GM21390 (cell line): ENCODE measurements at regions not wholly inside any gene's neighbourhood (a gene's known extent, or its start where the extent isn't known, plus 50 kb on each side); places are given as distances from the start of the nearest gene placed in this dataset.

Experiments
- ATAC-seq: cut with Tn5 transposase; IDR thresholded peaks from one replicate; pipeline ENCODE4 v1.9.1; 2021; ENCODE audit not compliant: unreplicated experiment

DNA sequence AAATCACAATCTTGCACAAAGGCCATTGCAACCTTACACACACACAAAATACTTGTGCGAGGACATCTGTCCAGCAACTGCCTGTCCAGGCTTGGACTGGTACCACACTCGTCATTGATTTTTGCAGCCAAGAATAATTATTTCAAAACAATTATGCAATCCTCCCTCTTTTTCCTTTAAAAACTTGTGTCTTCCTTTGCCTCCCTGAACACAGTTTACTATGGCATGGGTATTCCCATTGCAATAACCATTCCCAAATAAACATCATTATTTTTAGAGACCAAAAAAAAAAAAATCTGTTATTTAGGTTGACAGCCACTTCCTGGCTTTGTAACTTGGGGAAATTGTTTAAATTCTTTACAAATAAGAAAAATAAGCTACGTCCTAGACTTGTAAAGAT lies 54.0 kb downstream of the C11orf91 start:
- ATAC-seq, result no peak

DNA sequence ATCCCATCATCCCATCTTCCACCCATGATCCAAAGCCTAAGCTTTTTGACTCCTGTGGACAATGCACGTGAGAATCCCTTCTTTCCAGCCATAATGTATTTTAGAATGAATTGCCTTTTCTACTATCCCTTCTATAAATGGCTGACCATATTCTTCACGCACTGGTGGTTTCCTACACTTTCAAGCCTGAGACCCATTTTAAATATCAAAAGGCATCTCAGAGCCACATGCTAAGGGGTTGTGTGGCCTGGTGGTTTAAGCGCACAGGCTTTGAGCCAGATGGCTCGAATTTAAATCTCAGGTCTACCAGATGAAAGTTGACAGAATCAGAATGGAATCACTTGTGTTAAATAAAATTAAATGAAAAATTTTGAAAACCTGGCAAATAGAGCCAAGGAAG lies 54.5 kb downstream of the C11orf91 start:
- no peak for ATAC-seq

DNA sequence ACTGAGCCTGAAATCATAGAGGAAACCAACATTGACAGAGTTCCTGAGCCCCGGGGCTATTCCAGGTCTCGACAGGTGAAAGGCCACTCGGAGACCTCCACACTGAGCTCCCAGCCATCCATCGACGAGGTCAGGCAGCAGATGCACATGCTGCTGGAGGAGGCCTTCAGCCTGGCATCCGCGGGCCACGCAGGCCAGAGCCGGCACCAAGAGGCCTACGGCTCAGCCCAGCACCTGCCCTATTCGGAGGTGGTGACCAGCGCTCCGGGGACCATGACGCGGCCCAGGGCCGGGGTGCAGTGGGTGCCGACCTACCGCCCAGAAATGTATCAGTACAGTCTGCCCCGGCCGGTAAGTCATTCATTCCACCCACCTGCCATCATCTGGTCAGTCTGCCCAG lies 54.9 kb downstream of the C11orf91 start:
- no peak for ATAC-seq

DNA sequence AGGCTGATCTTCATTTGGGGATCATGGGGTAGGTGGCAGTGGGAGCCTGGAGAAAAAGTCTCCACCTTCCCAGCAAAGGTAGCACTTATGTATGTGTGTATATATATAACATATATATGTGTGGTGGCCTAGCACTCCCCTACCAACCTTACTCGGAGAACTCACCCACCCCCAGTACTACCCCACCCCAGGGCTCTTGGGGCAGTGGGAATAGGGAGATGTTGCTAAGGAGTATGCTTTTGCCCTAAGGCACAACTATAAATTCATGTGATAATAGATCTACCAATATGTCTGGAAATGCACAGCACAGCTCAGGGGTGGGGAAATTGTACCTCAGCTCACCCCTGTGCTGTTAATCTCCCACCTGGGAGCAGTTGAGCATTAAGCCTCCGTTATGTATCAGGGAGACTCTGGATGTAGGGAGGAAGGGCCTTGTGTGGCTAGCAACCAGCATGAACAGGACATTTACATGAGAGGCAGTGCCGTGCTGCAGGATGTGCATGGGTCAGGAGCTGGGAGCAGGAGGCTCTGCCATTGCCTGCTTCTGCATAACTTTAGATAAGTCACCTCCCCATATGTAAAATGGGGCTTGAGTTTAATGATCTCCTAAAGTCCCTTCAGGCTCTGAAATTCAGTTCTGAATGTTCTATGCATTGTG lies 57.3 kb downstream of the C11orf91 start:
- ATAC-seq, result no peak

DNA sequence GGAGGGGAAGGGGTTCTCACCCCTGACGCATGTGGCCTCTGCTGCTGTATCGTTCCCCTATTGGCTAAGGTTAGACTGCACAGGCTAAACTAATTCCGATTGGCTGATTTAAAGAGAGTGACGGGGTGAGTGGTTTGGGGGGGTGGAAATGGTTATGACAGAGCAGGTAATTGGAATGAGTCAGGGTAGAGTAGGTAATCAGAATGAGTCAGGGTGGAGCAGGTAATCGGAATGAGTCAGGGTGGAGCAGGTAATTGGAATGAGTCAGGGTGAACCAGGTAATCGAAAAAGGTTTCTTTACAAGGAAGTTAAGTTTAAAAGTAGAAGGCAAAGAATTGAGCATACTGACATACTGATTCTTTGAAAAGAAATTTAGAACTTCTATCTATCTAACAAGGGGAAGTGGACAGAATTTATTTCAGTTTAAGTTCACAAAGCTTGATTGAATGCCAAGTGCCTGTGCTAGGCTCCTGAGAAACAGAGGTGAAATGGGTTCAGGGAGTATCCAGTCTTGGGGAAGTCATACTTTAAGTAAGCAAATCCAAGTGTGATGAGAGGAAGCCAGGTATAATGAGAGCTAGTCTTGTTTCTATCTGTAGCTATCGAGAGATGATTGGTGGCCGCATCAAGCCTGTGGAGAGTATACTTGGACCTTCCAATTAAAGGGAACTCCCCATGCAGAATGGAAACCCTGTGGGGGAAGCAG lies 58.0 kb downstream of the C11orf91 start:
- ATAC-seq, result no peak

DNA sequence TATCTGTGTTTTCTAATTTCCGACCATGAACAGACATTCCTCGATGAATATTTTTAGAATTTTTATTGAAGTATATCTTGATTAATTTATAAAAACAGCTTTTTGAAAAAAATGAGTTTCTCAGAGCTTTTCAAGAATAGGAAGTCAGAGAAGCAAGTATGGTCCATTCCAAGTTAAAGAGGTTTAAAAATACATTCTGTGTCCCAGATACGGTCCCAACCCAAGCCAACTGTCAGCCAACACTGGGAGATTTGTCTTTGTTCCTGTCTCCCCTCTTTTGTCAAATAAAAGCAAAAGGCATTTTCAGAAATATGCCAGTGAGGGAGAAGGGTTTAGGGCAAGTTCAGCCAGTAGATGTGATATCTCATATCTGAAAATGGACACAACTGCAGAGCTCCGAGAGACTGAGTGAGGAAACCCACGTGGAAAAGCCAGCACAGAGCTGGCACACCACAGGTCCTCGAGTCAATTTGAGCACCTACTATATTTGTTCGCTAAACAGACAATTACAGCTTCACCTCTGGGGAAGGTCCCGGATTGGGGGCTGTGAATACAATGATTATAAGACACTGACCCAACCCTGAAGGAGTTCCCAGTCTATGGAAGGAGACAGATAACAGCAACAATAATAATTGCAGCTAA lies 59.8 kb downstream of the C11orf91 start:
- ATAC-seq, result no peak

DNA sequence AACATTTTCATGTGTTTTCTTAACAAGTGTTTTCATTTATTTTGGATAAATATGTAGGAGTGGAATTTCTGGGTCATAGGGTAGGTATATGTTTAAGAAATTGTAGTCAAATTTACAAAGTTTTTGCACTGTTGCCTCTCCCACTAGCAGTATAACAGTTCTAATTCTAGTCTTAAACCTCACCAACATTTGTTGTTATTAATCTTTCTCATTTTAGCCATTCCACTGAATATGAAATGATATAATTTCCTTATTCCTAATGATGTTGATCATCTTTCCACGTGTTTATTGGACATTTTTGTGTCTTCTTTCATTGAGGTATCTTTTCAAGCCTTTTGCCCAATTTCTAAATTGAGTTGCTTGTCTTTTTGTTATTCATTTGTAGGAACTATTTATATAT lies 62.0 kb downstream of the C11orf91 start:
- no peak for ATAC-seq

DNA sequence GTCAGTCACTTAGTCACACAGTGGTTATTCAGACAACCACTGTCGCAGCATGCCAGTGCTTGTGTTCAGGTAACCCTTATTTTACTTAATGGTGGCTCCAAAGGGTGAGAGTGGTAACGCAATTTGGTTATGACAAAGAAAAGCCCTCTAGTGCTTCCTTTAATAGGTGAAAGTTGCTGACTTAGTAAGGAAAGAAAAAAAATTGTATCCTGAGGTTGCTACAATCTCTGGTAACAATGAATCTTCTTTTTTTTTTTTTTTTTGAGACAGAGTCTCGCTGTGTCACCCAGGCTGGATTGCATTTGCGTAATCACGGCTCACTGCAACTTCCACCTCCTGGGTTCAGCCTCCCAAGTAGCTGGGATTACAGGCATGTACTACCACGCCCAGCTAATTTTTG lies 64.5 kb downstream of the C11orf91 start:
- no peak for ATAC-seq

DNA sequence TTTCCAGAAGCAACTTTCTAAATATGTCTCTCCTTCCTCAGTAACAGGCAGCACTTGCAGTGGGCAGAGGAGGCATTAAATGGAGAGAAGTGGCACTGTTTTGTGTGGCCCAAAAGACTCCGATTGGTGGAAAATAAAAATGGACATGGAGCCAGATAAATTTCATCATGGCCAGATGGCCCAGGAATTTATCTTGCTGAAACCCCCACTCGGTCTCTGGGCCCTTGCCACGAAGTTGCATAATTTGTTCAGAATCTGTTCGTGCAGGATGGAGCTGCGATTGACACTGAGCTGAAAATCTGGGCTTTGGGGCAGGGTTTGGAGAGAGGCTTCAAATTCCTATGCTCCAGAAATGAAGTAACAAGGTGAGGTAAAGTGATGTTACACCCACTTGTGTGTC lies 65.5 kb downstream of the C11orf91 start:
- ATAC-seq, result no peak

DNA sequence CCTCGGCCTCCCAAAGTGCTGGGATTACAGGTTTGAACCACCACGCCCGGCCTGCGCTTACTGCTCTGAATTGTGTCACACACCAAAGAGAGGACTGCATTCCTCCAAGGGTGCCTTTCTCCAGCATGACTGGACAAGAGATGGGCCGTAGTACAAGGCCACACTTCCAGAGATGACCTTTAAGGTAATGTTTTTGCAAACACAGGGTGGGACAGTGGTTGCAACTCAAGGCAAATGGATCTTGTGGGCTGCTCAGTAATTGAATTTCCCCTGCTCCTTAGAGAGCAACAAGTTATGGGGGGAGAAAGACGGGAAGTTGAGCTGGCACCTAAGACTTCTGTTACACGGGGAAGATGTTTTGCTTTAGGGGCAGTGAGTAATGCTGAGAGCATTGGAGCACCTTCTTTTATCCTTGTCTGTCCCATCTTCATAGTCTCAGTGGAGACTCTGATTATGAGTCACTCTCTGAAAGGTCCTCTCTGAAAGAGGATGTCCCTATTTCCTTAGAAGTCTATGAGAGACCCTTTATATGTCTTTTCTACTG lies 66.3 kb downstream of the C11orf91 start:
- ATAC-seq, result no peak

DNA sequence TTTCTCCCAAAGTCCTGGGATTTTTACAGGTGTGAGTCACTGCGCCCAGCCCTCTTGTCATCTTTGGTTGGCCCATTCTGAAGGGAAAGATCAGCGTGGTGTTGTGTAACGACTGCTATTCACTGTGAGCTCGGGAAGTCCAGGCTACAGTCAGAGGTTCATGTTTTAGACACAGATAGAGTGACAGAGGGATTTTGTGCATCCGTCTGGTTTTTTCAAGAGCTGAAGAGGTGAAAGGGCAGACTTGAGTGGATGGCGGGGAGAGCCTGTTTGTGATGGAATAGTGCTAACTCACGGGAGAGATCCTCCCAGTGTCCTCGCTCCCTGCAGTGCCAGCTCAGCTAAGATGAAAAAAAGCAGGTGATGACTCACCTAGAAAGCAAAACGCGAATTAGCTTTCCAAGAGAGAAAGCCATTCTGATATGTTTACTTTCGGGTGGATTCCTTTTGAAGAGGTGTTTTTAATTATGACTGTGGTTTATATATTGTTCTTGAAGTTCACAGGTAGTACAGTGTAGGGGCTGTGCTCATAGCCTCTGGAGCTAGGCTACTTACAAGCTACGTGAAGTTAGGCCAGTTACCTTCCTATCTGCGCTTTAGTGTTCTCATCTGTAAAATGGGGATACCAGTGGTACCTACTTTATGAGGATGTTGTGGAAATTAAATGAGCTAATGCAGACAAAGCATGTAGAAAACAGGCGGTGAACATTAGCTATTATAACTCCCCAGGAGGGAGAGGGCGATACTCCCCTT lies 67.2 kb downstream of the C11orf91 start:
- ATAC-seq, result no peak

DNA sequence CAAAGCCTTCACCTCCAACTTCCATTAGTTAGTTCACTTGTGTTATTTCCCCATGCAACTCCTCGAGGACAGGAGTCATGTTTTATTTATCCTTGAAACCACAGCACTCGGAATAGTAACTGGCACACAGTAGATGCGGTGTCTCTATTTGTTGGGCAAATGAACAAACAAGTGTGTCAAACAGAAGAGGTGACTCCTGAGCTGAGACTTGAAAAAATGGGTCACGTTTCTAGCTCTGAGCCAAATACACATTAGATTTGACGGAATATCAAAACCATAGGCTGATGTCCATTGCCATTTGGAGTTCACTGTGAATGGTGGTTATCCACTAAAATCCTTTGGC lies 68.9 kb downstream of the C11orf91 start:
- ATAC-seq, result no peak

DNA sequence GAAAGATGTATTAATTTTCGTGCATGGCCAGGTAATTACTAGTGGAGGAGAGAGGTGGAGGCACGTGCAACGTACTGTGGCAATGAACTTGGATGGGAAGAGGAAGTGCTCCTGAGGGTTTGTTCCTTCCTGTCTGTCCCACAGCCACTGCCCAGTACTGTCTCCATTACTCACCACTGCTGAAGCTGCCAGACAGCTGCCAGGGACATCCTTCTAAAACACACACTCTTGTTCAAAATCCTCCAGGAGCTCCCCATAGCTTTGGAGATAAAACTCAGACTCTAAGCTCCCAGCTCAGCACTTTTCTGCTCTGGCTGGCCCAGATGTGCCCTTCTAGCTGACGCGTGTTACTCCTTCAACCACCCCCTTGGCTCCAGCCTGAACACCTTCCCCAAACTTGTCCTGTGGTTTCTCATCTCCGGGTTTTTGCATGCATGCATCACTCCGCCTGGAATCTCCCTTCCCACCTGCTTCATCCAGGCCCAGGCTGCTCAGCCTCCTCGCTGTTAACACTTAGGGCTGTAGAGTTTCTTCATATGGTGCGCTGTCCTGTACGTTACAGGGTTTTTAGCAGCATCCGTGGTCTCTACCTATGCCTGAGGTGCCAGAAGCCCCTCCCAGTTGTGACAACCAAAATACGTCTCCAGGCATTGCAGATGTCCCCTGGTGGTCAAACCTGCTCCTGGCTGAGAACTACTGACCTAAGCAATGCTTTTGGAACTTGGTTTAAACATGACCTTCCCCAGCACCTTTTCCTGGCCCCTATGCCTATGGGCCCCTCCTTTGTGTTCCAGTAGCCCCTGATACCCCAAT lies 69.5 kb downstream of the C11orf91 start:
- no peak for ATAC-seq

DNA sequence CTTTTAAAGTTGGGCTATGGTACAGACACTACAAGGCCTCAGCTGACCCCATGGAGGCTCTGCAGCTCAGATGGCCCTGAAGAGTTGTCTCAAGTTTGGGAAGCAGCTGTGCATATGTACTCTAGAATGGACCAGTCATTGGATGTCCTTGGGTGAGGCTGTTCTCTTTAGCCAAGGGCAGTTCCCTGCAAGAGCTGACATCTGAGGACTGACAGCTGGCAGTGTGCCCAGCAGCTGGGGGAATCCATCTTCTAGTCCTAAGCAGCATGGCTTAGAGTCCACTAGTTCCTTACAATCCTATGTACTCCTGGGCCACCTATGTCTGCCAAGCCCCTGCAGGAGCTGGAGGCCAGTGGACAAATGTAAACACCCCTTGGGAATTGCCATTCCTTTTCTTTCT lies 76.5 kb downstream of the C11orf91 start:
- ATAC-seq, result no peak

DNA sequence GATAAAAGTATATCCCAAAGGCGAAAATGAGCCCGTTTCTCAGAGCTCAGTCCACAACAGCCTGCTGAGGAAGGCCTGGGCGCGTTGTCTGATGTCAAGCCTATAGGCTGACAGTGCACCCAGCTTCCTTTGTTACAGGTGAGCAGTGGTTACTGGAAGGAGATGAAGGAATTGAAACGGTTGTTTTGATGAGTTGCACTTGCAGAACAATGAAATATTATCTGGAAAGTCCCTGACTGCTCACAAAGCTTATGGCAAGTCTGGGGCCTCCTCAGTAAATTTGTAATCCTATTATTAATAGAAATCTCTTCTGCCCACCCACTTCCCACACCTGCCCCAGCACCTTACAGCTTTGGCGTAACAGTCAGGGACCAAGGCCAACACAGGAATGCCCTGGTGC lies 77.8 kb downstream of the C11orf91 start:
- ATAC-seq, result no peak

DNA sequence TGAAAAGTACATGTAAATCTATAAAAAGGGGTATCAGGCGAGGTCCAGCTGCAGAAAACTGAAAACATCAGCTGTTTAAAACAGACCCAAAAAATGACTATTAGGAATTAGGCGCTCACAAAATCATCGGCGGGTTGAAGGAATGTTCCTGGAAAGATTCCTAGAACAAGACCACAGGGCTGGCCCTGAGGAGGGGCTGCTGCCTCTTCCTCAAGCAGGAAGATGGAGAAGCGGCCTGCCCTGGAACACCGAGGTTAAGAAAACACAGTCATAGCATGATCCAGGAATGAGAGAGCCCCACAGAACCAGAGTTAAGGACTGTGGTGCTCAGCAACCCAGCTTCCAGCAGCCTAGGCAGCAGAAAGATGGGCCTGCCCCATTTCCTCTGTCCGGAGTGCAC lies 78.4 kb downstream of the C11orf91 start:
- ATAC-seq, result no peak

DNA sequence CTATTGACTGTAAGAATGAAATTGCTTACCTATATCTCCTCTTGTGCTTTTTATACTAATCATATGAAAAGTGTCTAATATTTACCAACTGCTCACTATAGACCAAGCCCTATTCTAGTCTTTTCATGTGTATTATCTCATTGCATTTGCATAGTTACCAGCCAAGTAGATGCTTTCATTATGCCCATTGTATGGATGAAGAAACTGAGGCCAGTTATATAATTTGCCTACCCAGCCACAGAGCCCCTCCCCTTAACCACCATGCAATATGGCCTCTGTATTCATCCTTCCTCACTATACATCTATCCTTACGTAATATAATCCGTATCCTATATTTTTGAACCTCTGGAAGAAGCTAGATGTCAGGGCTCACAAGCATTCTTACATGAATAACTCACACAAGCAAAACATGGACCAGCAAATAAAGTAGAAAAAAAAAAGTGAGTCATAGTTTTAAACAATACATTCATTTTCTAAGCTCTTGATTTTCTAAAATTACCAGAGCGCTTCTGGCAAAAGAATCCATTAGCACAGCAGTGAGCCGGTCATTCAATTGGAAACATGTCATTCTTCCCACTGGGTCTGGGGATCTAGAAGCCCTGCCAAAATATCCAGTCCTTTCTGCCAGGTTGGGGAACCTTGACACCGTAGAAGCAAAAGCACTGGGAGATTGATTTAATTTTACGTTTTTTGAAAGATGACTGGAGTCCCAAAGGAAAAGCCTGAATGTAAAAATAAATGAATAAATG lies 80.0 kb downstream of the C11orf91 start:
- no peak for ATAC-seq

DNA sequence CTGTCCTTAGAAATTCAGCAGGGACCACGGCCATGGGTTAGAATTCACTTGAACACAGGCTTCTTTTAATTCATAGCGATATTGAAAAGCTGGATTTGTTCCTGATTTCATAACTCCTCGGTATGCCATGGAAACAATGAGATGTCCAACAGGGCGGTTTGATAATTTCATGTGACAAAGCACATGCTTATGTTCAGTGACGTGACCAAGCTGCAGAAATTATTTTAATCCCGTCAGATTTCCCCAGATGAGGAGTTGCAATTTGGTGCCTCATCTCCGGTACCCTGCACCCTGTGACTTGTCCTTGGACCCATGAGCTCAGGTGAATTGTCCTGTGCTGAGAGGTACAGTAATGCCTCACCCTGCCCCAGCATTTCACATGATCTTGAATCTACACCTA lies 81.7 kb downstream of the C11orf91 start:
- no peak for ATAC-seq

DNA sequence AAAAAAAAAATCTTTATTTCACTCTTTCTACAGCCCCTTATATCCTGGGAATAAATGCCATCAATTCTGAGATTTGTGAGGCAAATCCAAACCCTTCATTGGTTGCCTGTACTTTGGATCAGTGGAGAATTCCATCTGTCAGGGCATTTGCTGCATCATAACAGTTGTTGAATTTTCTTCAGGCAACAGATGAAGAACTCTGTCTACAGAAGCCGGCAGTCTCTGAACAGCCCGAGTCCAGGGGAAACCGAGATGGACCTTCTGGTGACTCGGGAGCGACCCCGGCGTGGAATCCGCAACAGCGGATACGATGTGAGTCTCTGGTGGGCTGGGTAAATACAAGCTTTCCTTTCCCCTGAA lies 82.3 kb downstream of the C11orf91 start:
- no peak for ATAC-seq

DNA sequence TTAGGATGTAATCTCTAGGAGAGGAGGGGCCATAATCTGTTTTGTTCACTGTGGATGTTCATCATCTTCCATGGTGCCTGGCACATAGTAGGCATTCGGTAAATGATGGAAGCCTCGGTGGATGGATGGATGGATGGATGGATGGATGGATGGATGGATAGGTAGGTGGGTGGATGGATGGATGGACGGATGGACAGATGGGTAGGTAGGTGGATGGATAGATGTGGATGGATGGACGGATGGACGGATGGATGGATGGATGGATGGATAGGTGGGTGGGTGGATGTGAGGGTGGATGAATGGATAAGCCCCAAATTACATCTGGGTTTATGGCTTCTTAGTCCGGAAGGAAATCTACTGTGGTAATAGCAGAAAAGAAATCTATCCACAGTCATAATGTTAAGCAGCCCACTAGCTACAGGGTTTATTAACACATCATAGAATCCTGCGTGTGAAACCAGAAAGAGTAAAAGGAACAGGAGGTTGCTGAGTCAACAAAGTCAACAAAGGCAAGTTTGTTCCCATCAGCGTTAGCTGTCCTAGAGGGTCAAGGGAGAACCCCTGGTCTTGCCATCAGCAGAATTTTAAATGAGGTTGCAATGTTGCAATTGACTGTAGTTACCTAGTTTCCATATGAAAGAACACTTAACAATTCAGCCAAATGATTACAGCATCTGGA lies 82.8 kb downstream of the C11orf91 start:
- ATAC-seq, result no peak
